Small intestine (tissue), 7 donors: ENCODE measurements at regions not wholly inside any gene's neighbourhood (a gene's known extent, or its start where the extent isn't known, plus 50 kb on each side); places are given as distances from the start of the nearest gene placed in this dataset.
"Not testable (repeated sequence)": the region's sequence is repeated elsewhere in the genome, so short reads cannot be mapped to it uniquely, and the experiment has no call there.

Experiments
- DNase-seq, 2 donors: peaks; one replicate each; pipeline versions ENCODE4 v3.0.0 to v3.0.0-alpha.2; 2013
- FAIRE-seq: peaks from 2 replicates; lab custom pipeline; 2012; peaks lifted over from hg19 to GRCh38; lab: Jason Lieb, UNC
- H3K27ac ChIP-seq, 3 donors: one replicate each; pipeline ENCODE4 v1.5.1; 2013; ENCODE audit warnings: low read length in 2 of 3, mild to moderate bottlenecking in 2 of 3, control low read depth in 1 of 3, inconsistent platforms in 1 of 3, low read depth in 1 of 3, moderate library complexity in 1 of 3
- H3K27me3 ChIP-seq, 3 donors: one replicate each; pipeline ENCODE4 v1.6.1; 2013; ENCODE audit warnings: low read length in 3 of 3, inconsistent platforms in 1 of 3; ENCODE audit not compliant: control insufficient read depth in 3 of 3, insufficient read depth in 3 of 3
- H3K36me3 ChIP-seq, 3 donors: one replicate each; pipeline ENCODE4 v1.6.1; 2013; ENCODE audit warnings: low read length in 3 of 3, inconsistent platforms in 1 of 3, low read depth in 1 of 3, mild to moderate bottlenecking in 1 of 3, moderate library complexity in 1 of 3; ENCODE audit not compliant: control insufficient read depth in 3 of 3, insufficient read depth in 2 of 3
- H3K4me1 ChIP-seq, 3 donors: one replicate each; pipeline ENCODE4 v1.6.1; 2013; ENCODE audit warnings: low read length in 2 of 3, inconsistent platforms in 1 of 3, low read depth in 1 of 3, mild to moderate bottlenecking in 1 of 3, moderate library complexity in 1 of 3; ENCODE audit not compliant: control insufficient read depth in 3 of 3, insufficient read depth in 2 of 3
- H3K4me3 ChIP-seq, 3 donors: one replicate each; pipeline ENCODE4 v1.5.1; 2013; ENCODE audit warnings: low read length in 3 of 3, control low read depth in 1 of 3, inconsistent platforms in 1 of 3, low read depth in 1 of 3, mild to moderate bottlenecking in 1 of 3, moderate library complexity in 1 of 3
- H3K9me3 ChIP-seq, 2 donors: one replicate each; pipeline ENCODE4 v1.6.1; 2013; ENCODE audit warnings: low read depth in 1 of 2, low read length in 1 of 2; ENCODE audit not compliant: control insufficient read depth in 2 of 2, insufficient read depth in 1 of 2
- WGBS, 3 donors: extraction: QIAGEN DNeasy Blood & Tissue Kit; methylation state at CpG; one replicate each; pipeline ENCODE4 v1.1.7; 2013; 5-methylcytosine and 5-hydroxymethylcytosine counted together
- donor health status: healthy with polysubstance abuse.
- donor health status: control.
- donor health status: control.
- donor health status: Bipolar disorder and iron deficiency.
- donor health status: healthy.

DNA sequence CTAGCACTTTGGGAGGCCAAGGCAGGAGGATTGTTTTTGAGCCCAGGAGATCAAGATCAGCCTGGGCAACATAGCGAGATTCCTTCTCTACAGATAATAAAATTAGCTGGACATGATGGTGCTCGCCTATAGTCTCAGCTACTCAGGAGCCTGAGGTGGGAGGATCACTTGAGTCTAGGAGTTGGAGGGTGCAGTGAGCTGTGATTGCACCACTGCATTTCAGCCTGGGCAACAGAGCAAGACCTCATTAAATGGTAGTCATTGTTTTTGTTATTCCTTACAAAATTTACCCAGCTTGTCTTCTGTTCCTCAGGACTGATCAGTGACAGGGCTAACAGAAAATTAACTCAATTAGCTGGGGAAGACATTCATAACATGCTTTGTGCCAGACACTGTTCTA is 104.5 kb downstream of the NDFIP1 start:
- Histone ChIP-seq H3K36me3 (no peaks in the 10 kb centered on the region), H3K4me1 (peaks cover 0 to 6% (median 0%) of the 10 kb centered on the region in 3 donors), H3K4me3 (no peak overlapping the region), H3K9me3 (no peaks in the 10 kb centered on the region), H3K27ac (no peak overlapping the region), H3K27me3 (no peaks in the 10 kb centered on the region)
- no peak for DNase-seq
- FAIRE-seq: no peak
- 90 to 91% (median 91%) methylated on average over 2 of the region's 2 CpGs for WGBS, 3 donors

DNA sequence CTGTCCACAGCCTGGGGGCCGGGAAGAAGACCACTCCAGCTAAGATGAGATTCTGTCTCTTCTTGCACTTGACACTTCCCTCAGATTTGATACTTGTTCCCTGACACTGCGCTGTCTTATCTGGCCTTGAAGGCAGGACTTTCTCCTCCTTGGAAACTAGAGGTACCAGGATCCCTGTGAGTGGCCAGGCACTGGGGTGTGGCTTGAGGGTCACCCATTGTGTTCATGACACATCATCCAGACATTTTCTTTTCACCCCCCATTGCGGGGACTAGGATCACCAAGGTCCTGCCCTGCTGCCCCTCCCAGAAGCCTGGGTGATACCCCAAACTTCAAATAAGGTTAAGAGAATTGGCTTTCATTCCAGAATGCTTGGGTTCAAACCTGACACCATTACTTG is 103.3 kb downstream of the NDFIP1 start:
- Histone ChIP-seq H3K27me3 (no peaks in the 10 kb centered on the region), H3K36me3 (no peaks in the 10 kb centered on the region), H3K9me3 (no peaks in the 10 kb centered on the region), H3K4me3 (no peak overlapping the region), H3K4me1 (peaks cover 0 to 4% (median 0%) of the 10 kb centered on the region in 3 donors), H3K27ac (no peak overlapping the region)
- no peak for FAIRE-seq
- 66 to 85% (median 70%) methylated on average over 3 of the region's 3 CpGs for WGBS, 3 donors
- peak in 1 of 2 donors; percentile 50 for DNase-seq

DNA sequence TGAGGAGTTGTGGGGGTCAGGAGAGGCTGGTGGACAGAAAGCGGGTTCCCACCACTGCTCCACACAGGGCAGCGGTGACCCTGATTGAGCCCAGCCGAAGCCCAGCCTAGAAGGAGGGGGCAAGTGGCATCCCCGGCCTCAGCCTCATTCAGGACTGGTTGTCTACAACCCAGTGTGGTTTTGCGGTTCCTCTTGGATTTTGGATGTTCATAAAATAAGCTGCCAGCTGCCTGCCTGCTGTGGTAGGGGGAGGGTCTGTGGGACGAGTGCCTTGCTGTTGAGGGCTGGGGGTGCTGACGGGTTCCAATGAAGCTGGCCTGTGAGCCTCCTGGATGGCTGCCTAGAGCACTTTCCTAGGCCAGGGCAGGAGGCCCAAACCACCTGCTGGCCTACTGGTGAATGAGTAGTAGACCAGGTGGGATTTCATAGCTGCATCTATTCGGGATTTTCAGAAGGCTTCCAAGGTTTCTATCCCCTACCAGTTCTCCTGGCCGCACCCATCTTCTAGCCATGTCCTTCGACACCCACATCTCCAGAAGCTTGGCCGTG is 102.4 kb downstream of the NDFIP1 start:
- 90 to 95% (median 94%) methylated on average over 11 of the region's 11 CpGs for WGBS, 3 donors
- DNase-seq: no peak
- Histone ChIP-seq H3K36me3 (no peaks in the 10 kb centered on the region), H3K4me3 (no peak overlapping the region), H3K27me3 (no peaks in the 10 kb centered on the region), H3K9me3 (no peaks in the 10 kb centered on the region), H3K27ac (no peak overlapping the region), H3K4me1 (no peaks in the 10 kb centered on the region)
- no peak for FAIRE-seq

DNA sequence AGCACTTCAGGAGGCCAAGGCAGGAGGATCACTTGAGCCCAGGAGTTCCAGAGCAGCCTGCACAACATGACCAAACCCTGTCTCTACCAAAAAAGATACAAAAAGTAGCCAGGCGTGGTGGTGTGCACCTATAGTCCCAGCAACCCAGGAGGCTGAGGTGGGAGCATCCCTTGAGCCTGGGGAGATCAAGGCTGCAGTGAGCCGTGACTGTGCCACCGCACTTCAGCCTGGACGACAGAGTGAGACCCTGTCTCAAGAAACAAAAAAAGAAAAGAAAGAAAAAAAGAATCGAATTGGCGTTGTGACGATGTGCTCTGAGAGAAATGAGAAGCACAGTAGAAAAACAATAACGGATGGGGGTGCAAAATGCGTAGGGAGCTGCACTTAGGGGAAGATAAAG is 101.4 kb downstream of the NDFIP1 start:
- WGBS, 3 donors: 93 to 94% (median 94%) methylated on average over 9 of the region's 9 CpGs
- H3K9me3 ChIP-seq: no peaks in the 10 kb centered on the region
- no peak overlapping the region for H3K4me3 ChIP-seq
- H3K27ac ChIP-seq: no peak overlapping the region
- DNase-seq (no peak), FAIRE-seq (no peak)
- no peaks in the 10 kb centered on the region for H3K4me1 ChIP-seq
- H3K27me3 ChIP-seq: no peaks in the 10 kb centered on the region
- H3K36me3 ChIP-seq: no peaks in the 10 kb centered on the region

DNA sequence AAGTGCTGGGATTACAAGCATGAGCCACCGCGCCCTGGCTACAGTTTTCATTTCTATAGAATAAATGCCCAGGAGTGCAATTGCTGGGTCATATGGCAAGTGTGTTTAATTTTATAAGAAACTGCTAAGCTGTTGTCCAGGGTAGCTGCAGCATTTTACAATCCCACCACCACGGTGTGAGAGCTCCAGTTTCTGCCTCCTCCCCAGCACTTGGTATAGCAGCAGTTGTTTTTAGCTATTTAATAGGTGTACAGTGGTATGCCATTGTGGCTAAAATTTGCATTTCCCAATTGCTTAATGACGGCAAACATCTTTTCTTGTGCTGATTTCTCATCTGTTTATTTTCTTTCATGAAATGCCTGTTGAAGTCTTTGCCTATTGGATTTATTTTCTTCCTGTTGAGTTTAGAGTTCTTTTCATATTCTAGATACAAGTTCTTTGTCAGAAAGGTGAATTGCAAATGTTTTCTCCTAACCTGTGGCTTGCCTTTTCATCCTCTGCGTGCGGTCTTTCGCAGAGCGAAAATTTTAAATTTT is 100.3 kb downstream of the NDFIP1 start:
- Histone ChIP-seq H3K36me3 (no peaks in the 10 kb centered on the region), H3K9me3 (no peaks in the 10 kb centered on the region), H3K27me3 (no peaks in the 10 kb centered on the region), H3K4me3 (no peak overlapping the region), H3K27ac (no peak overlapping the region), H3K4me1 (no peaks in the 10 kb centered on the region)
- 84 to 92% (median 87%) methylated on average over 8 of the region's 8 CpGs for WGBS, 3 donors
- DNase-seq (no peak), FAIRE-seq (no peak)

DNA sequence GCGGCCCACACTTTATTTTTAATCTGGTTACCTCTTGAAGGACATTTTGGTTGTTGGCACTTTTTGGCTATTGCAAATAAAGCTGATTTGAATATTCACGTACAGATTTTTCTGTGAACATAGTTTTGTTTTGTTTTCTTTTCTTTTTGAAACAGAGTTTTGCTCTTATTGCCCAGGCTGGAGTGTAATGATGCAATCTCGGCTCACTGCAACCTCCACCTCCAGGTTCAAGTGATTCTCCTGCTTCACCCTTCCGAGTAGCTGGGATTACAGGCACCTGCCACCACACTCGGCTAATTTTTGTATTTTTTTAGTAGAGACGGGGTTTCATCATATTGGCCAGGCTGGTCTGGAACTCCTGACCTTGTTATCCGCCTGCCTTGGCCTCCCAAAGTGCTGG is 99.7 kb downstream of the NDFIP1 start:
- not testable (repeated sequence) for H3K4me1 ChIP-seq, H3K4me3 ChIP-seq, H3K27ac ChIP-seq, H3K9me3 ChIP-seq, DNase-seq, H3K27me3 ChIP-seq, H3K36me3 ChIP-seq, FAIRE-seq
- 82 to 87% (median 82%) methylated on average over 7 of the region's 7 CpGs for WGBS, 3 donors

DNA sequence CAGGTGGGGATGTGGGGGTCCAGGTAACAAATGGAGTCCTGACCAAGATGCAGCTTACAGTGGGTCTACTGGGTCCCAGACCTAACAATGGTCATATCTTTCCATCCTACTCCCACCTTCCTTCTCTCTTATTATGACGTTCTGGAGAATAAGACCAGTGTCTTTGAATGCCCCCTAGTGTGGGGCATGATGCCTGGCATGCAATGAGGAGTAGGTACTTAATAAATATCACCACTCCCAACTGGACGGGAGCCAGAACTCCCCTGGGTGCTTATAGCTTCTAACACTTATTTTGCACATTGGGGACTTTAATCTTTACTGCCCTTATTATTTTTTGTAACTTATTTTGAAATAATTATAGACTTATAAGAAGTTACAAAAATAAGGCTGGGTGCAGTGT is 98.2 kb downstream of the NDFIP1 start:
- no peaks in the 10 kb centered on the region for H3K36me3 ChIP-seq
- FAIRE-seq (no peak), DNase-seq (peak in 1 of 2 donors; percentile 27)
- H3K27me3 ChIP-seq: no peaks in the 10 kb centered on the region
- H3K27ac ChIP-seq: no peak overlapping the region
- H3K4me1 ChIP-seq: no peaks in the 10 kb centered on the region
- 9 to 45% (median 16%) methylated on average over 2 of the region's 2 CpGs for WGBS, 3 donors
- H3K9me3 ChIP-seq: no peaks in the 10 kb centered on the region
- H3K4me3 ChIP-seq: no peak overlapping the region

DNA sequence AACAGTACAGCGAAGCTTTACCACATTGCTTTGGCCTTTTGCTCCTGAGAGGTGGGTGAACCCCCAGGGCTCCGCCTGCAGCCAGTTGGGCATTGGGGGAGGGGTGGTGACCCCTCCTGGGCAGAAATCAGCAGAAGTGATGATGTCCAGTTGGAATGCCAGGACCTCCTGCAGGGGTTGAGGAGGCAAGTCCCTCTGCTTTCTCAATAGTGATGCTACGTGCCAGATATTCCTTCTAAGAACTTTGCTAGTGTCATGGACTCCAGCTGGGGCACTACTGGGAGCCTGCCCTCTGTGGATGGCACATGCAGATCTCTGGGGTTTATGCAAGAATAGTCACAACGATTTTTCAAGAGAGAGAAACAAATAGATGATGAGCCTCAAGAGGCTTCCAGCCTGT is 95.6 kb downstream of the NDFIP1 start:
- FAIRE-seq (no peak), DNase-seq (no peak)
- H3K27me3 ChIP-seq: no peaks in the 10 kb centered on the region
- 72 to 82% (median 80%) methylated on average over 4 of the region's 4 CpGs for WGBS, 3 donors
- H3K27ac ChIP-seq: no peak overlapping the region
- no peak overlapping the region for H3K4me3 ChIP-seq
- H3K36me3 ChIP-seq: no peaks in the 10 kb centered on the region
- H3K9me3 ChIP-seq: no peaks in the 10 kb centered on the region
- no peaks in the 10 kb centered on the region for H3K4me1 ChIP-seq
